ENCODE measurements at regions not wholly inside any gene's neighbourhood (a gene's known extent, or its start where the extent isn't known, plus 50 kb on each side); places are given as distances from the start of the nearest gene placed in this dataset.

DNA sequence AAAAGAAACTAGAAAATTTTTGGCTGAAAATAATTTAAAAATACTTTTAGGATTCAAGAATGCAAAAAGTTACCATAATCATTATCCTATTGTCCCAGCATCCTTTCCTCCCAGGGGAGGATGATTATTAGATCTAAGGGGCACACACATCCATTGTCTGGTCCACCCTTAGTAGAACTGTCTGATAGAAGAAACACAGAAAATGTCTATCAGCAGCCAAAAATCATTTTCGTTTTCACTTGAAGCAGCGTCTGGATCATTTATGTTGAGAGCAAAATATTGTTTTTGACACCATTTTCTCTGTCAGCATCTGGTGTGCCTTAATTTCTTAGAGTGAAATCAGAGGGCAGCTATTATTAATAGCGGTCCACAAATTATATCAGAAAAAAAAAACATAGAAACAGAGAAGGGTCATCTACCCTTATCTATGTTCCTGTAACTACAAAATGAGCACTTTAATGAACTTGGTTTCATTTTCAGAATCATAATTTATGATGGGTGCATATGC lies 446.3 kb downstream of the TRAM1L1 start:
- Histone ChIP-seq H3K36me3 (ENCODE audit: control insufficient read depth, insufficient read depth, low read length) (no peaks in the 10 kb centered on the region), H3K27ac (ENCODE audit: low read length) (no peak overlapping the region), H3K27me3 (ENCODE audit: control insufficient read depth, insufficient read depth, low read length) (no peaks in the 10 kb centered on the region), H3K9me3 (ENCODE audit: control insufficient read depth, insufficient read depth, low read depth, low read length) (no peaks in the 10 kb centered on the region), H3K4me1 (ENCODE audit: control insufficient read depth, insufficient read depth, low read length) (no peaks in the 10 kb centered on the region), H3K4me3 (ENCODE audit: low read depth in 2 of 2, low read length in 2 of 2) (no peak overlapping the region)
- POLR2A ChIA-PET = no interaction called here
- TF ChIP-seq POLR2AphosphoS5 (IDR thresholded peaks at IDR 0.05; ENCODE audit: low read depth, low read length) (no peak), CTCF (IDR thresholded peaks at IDR 0.05) (no peak), TCF7L2 (IDR thresholded peaks at IDR 0.05; ENCODE audit: low read depth, low read length) (no peak), REST (IDR thresholded peaks at IDR 0.05; ENCODE audit: insufficient read depth in 1 of 2, low read depth in 2 of 2, low read length in 1 of 2) (no peak), SIN3A (IDR thresholded peaks at IDR 0.05; ENCODE audit: borderline replicate concordance, insufficient read depth, low read depth, low read length) (no peak)
- no peak for DNase-seq (ENCODE audit: low read depth, low spot score)
- in situ Hi-C loops (cut with HindIII; ENCODE audit: low pct_unique_long_range_greater_than_20kb, low sequenced_read_pairs) (no loop called here), intact Hi-C loops (cut with micrococcal nuclease; ENCODE audit: unreplicated experiment) (no loop called here)
- ATAC-seq = no peak
- CTCF ChIA-PET = no interaction called here
- BruUV-seq (replicated peaks) = no TSS peak

DNA sequence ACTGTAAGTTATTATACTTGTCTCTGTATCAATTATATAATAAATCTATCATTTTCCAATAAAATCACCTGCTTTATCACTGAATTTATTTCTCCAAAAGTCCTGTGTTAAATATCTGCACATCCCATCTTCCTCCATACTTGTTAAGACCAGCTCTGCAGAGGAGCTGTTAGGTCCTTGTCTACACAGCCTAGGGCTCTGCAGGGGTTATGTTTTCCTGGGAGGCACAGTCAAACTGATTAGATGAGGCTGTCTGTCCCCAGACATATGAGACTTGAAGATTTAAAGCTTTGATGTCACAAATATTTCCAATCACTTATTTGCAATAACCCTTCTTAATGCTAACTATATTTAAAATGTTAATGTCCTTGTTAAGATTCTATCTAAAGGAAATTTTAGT lies 446.8 kb downstream of the TRAM1L1 start:
- no peak for DNase-seq (ENCODE audit: low read depth, low spot score)
- intact Hi-C loops (cut with micrococcal nuclease; ENCODE audit: unreplicated experiment) = no loop called here
- in situ Hi-C loops (cut with HindIII; ENCODE audit: low pct_unique_long_range_greater_than_20kb, low sequenced_read_pairs) = no loop called here
- Histone ChIP-seq H3K27ac (ENCODE audit: low read length) (no peak overlapping the region), H3K9me3 (ENCODE audit: control insufficient read depth, insufficient read depth, low read depth, low read length) (no peaks in the 10 kb centered on the region), H3K36me3 (ENCODE audit: control insufficient read depth, insufficient read depth, low read length) (no peaks in the 10 kb centered on the region), H3K4me1 (ENCODE audit: control insufficient read depth, insufficient read depth, low read length) (no peaks in the 10 kb centered on the region), H3K4me3 (ENCODE audit: low read depth in 2 of 2, low read length in 2 of 2) (no peak overlapping the region), H3K27me3 (ENCODE audit: control insufficient read depth, insufficient read depth, low read length) (no peaks in the 10 kb centered on the region)
- ATAC-seq = no peak
- no TSS peak for BruUV-seq (replicated peaks)
- CTCF ChIA-PET = no interaction called here
- POLR2A ChIA-PET = no interaction called here
- TF ChIP-seq REST (IDR thresholded peaks at IDR 0.05; ENCODE audit: insufficient read depth in 1 of 2, low read depth in 2 of 2, low read length in 1 of 2) (no peak), CTCF (IDR thresholded peaks at IDR 0.05) (no peak), SIN3A (IDR thresholded peaks at IDR 0.05; ENCODE audit: borderline replicate concordance, insufficient read depth, low read depth, low read length) (no peak), TCF7L2 (IDR thresholded peaks at IDR 0.05; ENCODE audit: low read depth, low read length) (no peak), POLR2AphosphoS5 (IDR thresholded peaks at IDR 0.05; ENCODE audit: low read depth, low read length) (no peak)
